ENCODE measurements at regions not wholly inside any gene's neighbourhood (a gene's known extent, or its start where the extent isn't known, plus 50 kb on each side); places are given as distances from the start of the nearest gene placed in this dataset.

- no peak for TF ChIP-seq CTCF (IDR thresholded peaks at IDR 0.05)
Observed at GRCh38 chr11:116035977-116036376, 531.8 kb upstream of the CADM1 start.

GRCh38 chr11:116033931-116034553 lies 529.8 kb upstream of the CADM1 start:
- no peak for TF ChIP-seq CTCF (IDR thresholded peaks at IDR 0.05)

GRCh38 chr11:116030697-116031331 lies 526.6 kb upstream of the CADM1 start:
- TF ChIP-seq CTCF (IDR thresholded peaks at IDR 0.05) = no peak

GRCh38 chr11:115999437-115999836 lies 495.2 kb upstream of the CADM1 start:
- no peak for TF ChIP-seq CTCF (IDR thresholded peaks at IDR 0.05)

- TF ChIP-seq CTCF (IDR thresholded peaks at IDR 0.05) = no peak
Observed at GRCh38 chr11:115996808-115997188, 492.6 kb upstream of the CADM1 start.

- TF ChIP-seq CTCF (IDR thresholded peaks at IDR 0.05) = no peak
Observed at GRCh38 chr11:115996125-115996807, 492.1 kb upstream of the CADM1 start.

- TF ChIP-seq CTCF (IDR thresholded peaks at IDR 0.05) = no peak
Observed at GRCh38 chr11:115993590-115993989, 489.4 kb upstream of the CADM1 start.

Measured in LNCAP (cell line).